RWPE2 (cell line): ENCODE measurements at regions not wholly inside any gene's neighbourhood (a gene's known extent, or its start where the extent isn't known, plus 50 kb on each side); places are given as distances from the start of the nearest gene placed in this dataset.

ENCODE experiments used
- ATAC-seq: fragments of 200-7000 bp; cut with Tn5 transposase; 3 replicates; pipeline ENCODE4 v1.9.1; 2021; ENCODE audit warnings: low read depth
- DNase-seq: peaks from one replicate; pipeline ENCODE4 v3.0.0-alpha.2; 2020; ENCODE audit warnings: low spot score
- H3K27ac ChIP-seq: fragments of 450-650 bp; 2 replicates; pipeline ENCODE4 v1.5.1; 2017; ENCODE audit warnings: mild to moderate bottlenecking; ENCODE audit not compliant: poor library complexity, severe bottlenecking
- H3K27me3 ChIP-seq: fragments of 250-450 bp; sonication (Bioruptor Pico); 2 replicates; pipeline ENCODE4 v1.5.1; 2021; ENCODE audit warnings: mild to moderate bottlenecking, moderate library complexity; ENCODE audit not compliant: insufficient read depth, poor library complexity, severe bottlenecking
- H3K36me3 ChIP-seq: fragments of 250-450 bp; sonication (Bioruptor Pico); 2 replicates; pipeline ENCODE4 v1.5.1; 2020; ENCODE audit warnings: low read depth, mild to moderate bottlenecking, moderate library complexity
- H3K4me1 ChIP-seq: fragments of 250-450 bp; sonication (Bioruptor Pico); 2 replicates; pipeline ENCODE4 v1.5.1; 2021; ENCODE audit warnings: mild to moderate bottlenecking, moderate library complexity; ENCODE audit not compliant: insufficient read depth, poor library complexity, severe bottlenecking
- H3K4me3 ChIP-seq: fragments of 250-450 bp; sonication (Bioruptor Pico); 2 replicates; pipeline ENCODE4 v1.5.1; 2021; ENCODE audit warnings: mild to moderate bottlenecking, moderate library complexity; ENCODE audit not compliant: severe bottlenecking
- H3K9me3 ChIP-seq: fragments of 250-450 bp; sonication (Bioruptor Pico); 2 replicates; pipeline ENCODE4 v1.5.1; 2021; ENCODE audit warnings: mild to moderate bottlenecking, moderate library complexity; ENCODE audit not compliant: severe bottlenecking
- CTCF ChIP-seq: fragments of 450-650 bp; IDR thresholded peaks from one replicate; pipeline ENCODE4 v1.5.1; 2017; ENCODE audit warnings: mild to moderate bottlenecking, moderate library complexity; ENCODE audit not compliant: poor library complexity, severe bottlenecking

GRCh38 chr5:175021841-175022625 lies 297.7 kb downstream of the MSX2 start:
- H3K9me3 ChIP-seq = peaks cover 3% of the 10 kb centered on the region
- no peak overlapping the region for H3K4me3 ChIP-seq
- ATAC-seq (no peak), DNase-seq (no peak)
- no peaks in the 10 kb centered on the region for H3K4me1 ChIP-seq
- no peaks in the 10 kb centered on the region for H3K36me3 ChIP-seq
- H3K27ac ChIP-seq = no peak overlapping the region
- no peak for TF ChIP-seq CTCF
- peaks cover 6% of the 10 kb centered on the region for H3K27me3 ChIP-seq

DNA sequence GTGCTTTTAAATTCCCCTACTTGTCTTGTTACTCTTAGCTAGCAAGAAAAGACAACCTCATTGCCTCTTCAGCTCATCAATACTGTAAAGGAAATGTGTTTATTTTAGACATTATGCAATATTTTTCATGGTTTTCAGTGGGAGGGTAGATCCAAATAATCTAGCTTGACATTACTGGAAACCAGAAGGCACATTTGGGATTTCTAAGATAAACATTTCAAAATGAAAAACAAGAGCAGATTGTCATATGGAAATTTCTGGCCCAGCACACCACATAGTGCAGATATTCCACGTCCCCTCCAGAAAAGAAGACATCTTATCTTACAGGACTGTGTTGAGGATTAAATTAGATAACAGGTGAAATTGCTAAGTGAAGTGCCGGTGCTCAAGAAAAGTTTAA lies 296.9 kb downstream of the MSX2 start:
- H3K27me3 ChIP-seq = peaks cover 6% of the 10 kb centered on the region
- TF ChIP-seq CTCF = no peak
- no peaks in the 10 kb centered on the region for H3K4me1 ChIP-seq
- H3K36me3 ChIP-seq = no peaks in the 10 kb centered on the region
- no peak overlapping the region for H3K27ac ChIP-seq
- ATAC-seq = no peak
- no peak for DNase-seq
- H3K9me3 ChIP-seq = peaks cover 3% of the 10 kb centered on the region
- H3K4me3 ChIP-seq = no peak overlapping the region

DNA sequence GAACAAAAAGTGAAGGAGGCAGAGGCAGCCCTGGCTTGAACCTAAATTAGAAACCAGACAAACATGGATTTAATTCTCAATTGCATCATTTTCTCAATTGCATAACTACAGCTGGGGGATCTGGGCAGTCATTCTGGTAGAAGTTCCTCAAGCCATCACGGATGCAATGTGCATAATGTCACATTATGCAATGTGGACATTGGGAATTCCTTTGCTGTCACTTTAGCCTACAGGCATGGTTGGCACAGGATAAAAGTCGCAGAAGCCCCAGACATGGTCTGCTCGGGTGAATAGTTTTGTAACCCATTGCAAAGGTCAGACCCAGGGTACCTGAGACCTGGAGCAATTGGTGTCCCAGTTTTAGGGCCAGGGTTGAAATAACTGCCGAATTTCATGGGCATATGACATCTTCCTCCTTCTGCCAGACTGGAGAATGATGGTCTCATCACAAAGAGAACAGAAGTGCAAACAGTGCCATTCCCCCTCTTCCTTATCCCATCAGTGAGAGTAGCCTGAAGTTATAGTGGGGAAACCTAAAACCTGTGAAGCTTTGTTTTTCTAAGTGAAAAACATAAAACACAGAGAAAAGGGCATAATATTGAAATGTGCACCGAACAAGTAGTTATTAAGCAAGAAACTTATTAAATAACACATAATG lies 290.8 kb downstream of the MSX2 start:
- no peak for TF ChIP-seq CTCF
- ATAC-seq (no peak), DNase-seq (no peak)
- Histone ChIP-seq H3K27me3 (peaks cover 6% of the 10 kb centered on the region), H3K4me3 (no peak overlapping the region), H3K36me3 (no peaks in the 10 kb centered on the region), H3K9me3 (no peaks in the 10 kb centered on the region), H3K4me1 (no peaks in the 10 kb centered on the region), H3K27ac (no peak overlapping the region)

- Histone ChIP-seq H3K4me3 (no peak overlapping the region), H3K27ac (no peak overlapping the region), H3K36me3 (no peaks in the 10 kb centered on the region), H3K27me3 (no peaks in the 10 kb centered on the region), H3K9me3 (no peaks in the 10 kb centered on the region), H3K4me1 (no peaks in the 10 kb centered on the region)
- no peak for ATAC-seq
- no peak for DNase-seq
- no peak for TF ChIP-seq CTCF
These were observed 288.9 kb downstream of the MSX2 start for GRCh38 chr5:175013251-175013650.

- ATAC-seq (no peak), DNase-seq (no peak)
- Histone ChIP-seq H3K36me3 (no peaks in the 10 kb centered on the region), H3K4me1 (no peaks in the 10 kb centered on the region), H3K4me3 (no peak overlapping the region), H3K27ac (no peak overlapping the region), H3K9me3 (no peaks in the 10 kb centered on the region), H3K27me3 (no peaks in the 10 kb centered on the region)
- TF ChIP-seq CTCF = no peak
These were observed 287.9 kb downstream of the MSX2 start for GRCh38 chr5:175012267-175012666.
